ENCODE measurements at regions not wholly inside any gene's neighbourhood (a gene's known extent, or its start where the extent isn't known, plus 50 kb on each side); places are given as distances from the start of the nearest gene placed in this dataset.
A peak's percentile ranks its signal among the peaks of the same experiment; 100 is the strongest.

DNA sequence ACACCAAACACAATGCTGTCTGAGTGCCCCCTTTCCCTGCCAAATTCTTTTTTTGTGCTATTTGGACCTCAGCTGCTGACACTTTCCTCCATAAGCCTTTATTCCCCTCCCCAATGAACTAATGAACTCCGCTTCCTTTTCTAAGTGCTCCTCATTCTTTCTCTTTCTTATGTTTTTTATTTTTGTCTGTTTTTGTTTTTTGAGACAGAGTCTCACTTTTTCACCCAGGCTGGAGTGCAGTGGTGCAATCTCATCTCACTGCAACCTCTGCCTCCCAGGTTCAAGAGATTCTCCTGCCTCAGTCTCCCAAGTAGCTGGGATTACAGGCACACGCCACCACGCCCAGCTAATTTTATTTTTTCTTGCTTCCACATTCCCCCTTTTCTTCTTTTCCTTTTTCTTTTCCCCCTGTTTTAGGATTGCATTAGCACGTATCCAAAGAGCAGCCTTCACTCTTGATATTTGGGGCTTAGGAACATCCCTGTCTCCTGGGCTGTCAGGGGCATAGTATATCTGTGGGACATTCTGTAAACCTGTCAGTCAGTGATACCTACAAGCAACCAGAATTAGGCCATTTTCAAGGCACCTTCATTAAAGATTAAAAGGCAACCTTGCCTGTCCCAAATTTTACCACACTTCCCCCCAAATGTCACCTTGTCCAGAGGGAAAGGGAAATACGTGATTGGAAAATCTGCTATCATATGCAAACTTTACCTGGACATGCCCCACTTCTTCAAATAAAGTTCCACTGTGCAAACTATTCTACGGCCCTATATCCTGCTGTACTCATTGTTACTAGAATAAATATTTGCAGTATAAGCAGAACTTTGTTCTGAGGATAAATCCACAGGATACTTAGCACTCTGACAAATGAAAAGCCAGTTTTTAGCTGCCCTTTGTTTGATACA is 65.1 kb upstream of the ACSL3 start:
- in situ Hi-C loops (cut with MboI; ENCODE audit: low pct_unique_long_range_greater_than_20kb, low sequenced_read_pairs) = no loop called here
- no peak for DNase-seq

DNA sequence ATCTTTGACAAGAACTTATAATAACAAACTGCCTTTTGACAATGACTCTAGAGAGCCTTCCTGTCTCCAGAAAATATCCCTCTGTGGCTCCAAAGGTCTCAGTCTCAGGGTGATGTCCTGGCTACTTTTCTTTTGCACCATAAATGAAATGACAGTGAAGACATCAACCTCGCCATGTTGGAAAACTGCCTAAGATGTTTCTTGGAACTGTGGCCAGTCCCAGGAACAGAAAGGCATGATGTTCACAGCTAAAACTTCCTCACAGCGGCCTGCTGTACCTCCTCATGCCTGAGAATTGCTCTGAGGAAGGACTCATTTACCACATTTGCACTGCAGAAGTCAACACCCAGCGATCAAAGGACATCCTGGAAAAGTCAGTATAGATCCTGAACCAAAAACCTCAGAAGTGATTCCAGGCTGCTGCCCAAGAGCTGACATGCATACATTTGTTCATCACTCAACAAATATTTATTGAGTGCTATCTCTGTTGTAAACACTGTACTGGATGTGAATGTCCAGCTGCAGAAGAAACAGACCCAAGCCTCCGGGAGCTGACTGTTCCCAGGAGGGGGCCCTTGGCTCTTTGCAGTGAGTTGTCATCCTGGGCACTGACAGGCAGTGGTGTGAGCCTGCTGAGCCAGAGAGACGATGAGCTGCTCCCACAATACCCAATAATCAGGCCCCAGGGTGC is 64.3 kb upstream of the ACSL3 start:
- in situ Hi-C loops (cut with MboI; ENCODE audit: low pct_unique_long_range_greater_than_20kb, low sequenced_read_pairs) = no loop called here
- no peak for DNase-seq

DNA sequence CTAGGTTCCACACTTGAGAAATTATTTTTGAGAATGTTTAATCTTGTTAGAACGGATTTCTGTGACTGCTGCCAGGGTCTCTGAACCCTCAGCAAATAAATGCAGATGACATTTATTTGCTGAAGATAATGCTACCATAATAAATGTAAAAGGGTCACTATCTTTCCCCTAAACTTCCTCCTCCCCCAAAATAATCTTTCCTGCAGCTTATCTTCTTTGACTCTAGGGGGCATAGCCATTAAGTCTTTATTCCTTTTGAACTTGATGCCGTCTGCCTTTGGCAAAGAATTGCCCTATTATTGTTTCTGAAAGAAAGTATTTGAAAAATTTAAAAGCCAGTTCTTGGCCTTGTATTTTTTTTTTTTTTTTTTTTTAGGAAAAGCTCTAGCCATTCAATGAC is 63.6 kb upstream of the ACSL3 start:
- peak; percentile 15 for DNase-seq
- in situ Hi-C loops (cut with MboI; ENCODE audit: low pct_unique_long_range_greater_than_20kb, low sequenced_read_pairs) = no loop called here

DNA sequence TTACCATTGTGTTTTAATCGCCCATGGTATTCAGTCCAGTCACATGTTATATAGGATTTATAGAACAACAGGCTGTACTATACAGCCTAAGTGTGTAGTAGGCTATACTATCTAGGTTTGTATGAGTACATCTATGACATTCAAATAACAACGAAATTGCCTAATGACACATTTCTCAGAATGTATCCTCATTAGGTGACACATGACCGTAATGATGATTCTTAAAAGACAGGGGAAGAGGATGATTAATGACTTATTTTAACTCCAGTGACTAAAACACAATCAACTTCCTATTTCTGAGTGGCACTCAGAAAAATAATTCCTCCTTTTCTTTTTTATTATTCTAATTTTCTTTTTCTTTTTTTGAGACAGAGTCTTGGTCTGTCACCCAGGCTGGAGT is 63.0 kb upstream of the ACSL3 start:
- in situ Hi-C loops (cut with MboI; ENCODE audit: low pct_unique_long_range_greater_than_20kb, low sequenced_read_pairs) = no loop called here
- DNase-seq = no peak

DNA sequence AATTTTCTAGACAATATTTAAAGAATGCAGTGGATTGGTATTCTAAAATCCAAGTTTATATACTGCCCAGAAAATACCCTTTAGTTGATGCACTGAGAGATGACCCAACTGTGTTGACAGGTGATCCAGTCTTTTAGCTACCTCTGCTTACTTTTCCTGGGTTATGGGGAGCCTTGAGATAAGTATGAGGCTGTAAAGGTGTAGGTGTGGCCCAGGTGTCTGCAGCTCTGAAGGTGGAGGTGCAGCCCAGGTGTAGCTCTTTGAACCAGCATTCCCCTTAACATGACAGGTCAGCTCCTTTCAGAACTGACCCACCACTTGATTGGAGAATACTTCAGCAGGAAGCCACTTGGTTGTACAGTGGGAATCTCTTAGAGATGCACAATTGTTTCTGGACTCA is 62.3 kb upstream of the ACSL3 start:
- DNase-seq = no peak
- in situ Hi-C loops (cut with MboI; ENCODE audit: low pct_unique_long_range_greater_than_20kb, low sequenced_read_pairs) = no loop called here

DNA sequence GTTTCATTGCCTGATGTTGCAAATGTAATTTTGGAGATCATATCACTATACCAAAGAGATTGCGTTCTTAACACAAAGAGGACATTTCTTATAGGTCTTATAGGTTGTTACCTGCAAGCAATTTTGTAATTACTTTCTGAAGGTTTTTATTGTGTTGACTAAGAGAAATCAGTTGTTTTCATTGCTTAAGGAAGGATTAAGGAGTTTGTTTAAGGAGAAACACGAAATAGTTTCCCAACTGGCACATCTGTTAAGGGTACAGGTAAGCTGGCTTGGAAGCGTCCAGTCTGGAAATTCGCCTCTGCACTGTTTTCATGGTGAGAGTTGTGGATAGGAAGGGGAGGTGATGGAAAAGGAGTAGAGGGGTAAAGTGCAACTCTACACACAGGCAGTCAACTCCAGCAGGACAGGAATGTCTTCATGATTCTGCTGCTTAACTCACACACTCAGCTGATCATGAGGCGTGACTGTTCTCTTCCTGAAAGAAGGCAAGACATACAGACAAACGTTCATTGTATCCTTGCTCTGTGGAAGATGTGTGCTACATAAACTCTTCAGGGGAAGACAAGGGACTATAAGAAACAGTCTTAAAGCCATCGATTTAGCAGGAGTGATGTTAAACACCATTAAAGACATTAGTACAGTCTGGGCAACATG is 61.4 kb upstream of the ACSL3 start:
- in situ Hi-C loops (cut with MboI; ENCODE audit: low pct_unique_long_range_greater_than_20kb, low sequenced_read_pairs) = no loop called here
- DNase-seq = no peak

DNA sequence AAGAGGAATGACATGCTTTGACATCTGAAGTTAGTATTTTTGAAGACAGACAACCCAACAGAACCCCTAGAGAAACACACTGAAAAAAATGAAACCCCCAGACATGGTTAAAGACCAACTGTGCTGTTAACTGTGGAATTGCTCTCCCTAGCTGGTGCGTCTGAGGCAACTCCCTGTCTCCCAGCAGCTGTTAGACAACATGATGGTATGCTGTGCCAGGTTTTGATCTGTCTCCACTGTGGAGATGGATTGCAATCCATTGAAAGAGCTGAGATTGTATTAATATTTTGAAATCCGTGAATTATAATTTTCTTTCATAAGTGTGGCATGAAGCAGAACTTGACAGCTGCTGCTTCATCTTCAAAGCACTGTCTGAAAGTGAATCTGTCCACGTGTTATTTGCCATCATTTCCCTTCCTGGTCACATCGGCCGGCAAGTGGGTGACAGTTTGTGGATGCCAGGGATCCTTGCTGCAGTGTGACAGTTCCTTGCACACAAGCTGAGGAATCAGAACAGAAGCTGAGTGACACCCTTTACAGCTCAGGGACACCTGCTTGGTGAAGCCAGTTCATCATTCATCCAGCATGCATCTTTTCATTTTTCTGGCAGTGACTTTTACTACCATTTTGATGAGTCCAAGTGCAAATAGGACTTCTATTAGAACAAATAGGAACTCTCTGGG is 58.2 kb upstream of the ACSL3 start:
- DNase-seq = no peak
- in situ Hi-C loops (cut with MboI; ENCODE audit: low pct_unique_long_range_greater_than_20kb, low sequenced_read_pairs) = no loop called here

DNA sequence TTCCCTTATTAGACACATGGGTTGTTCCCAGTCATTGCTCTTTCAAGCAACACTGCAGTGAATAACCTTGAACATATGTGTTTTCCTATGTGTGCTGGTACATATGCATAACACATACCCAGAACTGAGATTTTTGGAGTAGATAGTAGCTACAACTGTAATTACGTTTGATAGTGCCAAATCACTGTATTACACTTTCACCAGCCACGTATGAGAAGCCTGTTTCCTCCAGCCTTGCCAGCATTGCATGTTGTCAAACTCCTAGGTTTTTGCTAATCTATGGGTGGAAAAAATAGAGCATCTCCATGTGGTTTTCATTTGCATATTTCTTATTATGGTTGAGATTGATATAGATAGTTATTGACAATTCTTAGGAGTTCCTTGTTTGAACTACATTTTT is 56.5 kb upstream of the ACSL3 start:
- in situ Hi-C loops (cut with MboI; ENCODE audit: low pct_unique_long_range_greater_than_20kb, low sequenced_read_pairs) = no loop called here
- no peak for DNase-seq

DNA sequence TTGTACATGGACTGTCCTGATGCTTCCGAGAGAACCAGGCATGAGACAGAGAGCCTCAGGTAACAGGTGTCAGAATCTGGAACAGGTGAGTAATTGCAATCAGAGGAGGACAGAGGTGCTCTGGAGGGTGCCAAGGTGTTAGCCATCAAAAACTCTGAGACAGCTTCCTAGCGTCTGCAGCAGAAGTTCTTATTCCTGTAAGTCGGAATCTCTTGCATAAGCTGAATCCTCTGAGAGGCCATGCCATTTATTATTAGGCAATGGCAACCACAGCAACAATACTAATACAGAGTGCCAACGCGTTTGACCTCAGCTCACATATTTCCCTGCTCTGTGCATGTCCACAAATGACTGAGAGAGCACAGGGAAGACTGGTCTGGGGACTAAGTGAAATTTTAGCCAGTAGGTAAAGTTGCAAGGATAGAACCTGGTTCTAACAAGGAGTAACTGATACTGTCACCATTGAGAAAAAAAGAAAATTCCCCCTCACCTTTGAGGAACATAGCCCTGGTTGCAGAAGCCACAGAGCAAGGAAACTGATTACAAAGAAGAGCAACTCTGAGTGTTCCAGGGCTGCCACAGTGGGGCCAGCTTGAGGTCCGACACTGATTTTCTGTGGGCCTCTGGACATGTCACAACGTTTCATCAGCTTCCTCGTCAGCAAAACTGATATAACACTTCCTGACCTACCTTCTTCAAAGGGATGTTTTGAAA is 55.1 kb upstream of the ACSL3 start:
- in situ Hi-C loops (cut with MboI; ENCODE audit: low pct_unique_long_range_greater_than_20kb, low sequenced_read_pairs) = no loop called here
- no peak for DNase-seq

DNA sequence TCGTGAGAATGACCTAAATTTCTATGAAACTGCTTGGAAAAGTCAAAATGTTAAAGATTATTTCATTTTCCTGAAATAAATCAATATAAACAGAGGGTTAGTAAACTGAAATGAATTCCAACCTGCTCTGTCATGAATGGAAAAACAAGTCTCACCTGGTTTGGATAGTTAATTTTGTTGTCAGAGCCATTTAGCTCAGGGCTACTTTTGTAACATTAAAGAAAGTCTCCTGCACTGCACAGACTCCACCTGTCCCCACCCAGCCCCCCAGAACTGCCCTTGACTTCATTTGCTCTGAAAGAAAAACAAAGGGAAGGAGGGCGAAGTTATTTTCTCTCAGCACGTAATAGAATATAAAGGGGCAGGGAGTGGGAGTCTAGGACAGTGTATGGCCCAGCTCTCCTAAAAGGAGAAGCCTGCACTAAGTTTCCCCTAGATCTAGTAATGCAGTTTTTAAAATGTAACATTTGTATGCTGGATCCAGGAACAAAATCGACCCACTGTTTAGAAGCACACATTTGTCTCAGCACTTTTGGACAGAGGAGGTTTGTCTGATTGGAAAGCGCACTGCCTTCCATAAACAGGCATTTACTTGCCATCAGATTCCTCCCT is 54.2 kb upstream of the ACSL3 start:
- DNase-seq = no peak
- in situ Hi-C loops (cut with MboI; ENCODE audit: low pct_unique_long_range_greater_than_20kb, low sequenced_read_pairs) = no loop called here

DNA sequence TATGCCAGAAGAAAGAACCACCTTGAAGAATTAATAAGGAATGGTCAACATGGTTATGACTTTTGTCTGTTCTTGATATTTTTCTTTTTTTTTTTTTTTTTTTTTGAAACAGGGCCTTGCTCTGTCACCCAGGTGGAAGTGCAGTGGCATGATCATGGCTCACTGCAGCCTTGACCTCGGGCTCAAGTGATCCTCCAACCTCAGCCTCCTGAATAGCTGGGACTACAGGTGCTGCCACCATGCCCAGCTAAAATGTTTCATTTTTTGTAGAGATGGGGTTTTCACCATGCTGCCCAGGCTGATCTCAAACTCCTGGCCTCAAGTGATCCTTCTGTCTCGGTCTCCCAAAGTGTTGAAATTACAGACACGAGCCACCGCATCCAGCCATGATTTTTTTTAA is 53.4 kb upstream of the ACSL3 start:
- no peak for DNase-seq
- in situ Hi-C loops (cut with MboI; ENCODE audit: low pct_unique_long_range_greater_than_20kb, low sequenced_read_pairs) = no loop called here

DNA sequence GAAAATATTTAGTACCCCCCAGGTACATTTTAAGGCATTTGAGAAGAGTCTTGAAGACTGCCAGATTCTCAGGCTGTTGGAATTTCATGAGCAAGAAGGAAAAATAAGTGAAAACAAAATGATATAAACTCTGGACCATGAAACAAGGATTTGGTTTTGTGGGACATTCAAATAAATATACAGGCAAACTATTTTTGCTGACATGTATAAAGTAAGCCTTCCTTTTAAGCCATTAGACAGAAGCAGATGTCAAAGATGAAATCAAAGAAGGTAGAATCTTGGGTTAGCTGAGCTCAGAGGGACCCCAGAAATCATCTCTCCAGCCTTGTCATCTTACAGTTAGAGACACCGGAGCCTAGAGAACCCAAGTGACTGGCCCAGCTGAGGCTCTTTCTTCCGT is 51.3 kb upstream of the ACSL3 start:
- in situ Hi-C loops (cut with MboI; ENCODE audit: low pct_unique_long_range_greater_than_20kb, low sequenced_read_pairs) = no loop called here

DNA sequence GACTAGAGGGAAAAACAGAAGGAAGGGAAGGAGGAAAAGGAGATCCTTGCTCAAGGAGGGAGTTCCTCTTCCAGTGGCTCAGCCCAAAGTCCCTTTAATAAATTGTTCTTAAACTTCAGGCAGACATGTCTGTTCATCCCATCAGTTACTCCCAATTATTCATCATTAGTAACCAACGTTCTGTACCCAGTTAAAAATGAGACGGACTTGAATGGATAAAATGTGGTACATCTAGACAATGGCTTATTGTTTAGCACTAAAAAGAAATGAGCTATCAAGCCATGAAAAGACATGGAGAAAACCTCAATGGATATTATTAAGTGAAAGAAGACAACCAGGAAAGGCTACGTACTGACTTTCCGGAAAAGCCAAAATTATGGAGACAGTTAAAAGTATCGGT is 50.8 kb upstream of the ACSL3 start:
- in situ Hi-C loops (cut with MboI; ENCODE audit: low pct_unique_long_range_greater_than_20kb, low sequenced_read_pairs) = no loop called here
- DNase-seq = no peak

More for the DNA sequence above, 51.3 kb upstream of the ACSL3 start:
- DNase-seq = no peak

Measured in KBM-7 (cell line).